Right renal cortex interstitium (tissue), 3 donors: ENCODE measurements at regions not wholly inside any gene's neighbourhood (a gene's known extent, or its start where the extent isn't known, plus 50 kb on each side); places are given as distances from the start of the nearest gene placed in this dataset.
"Not testable (repeated sequence)": the region's sequence is repeated elsewhere in the genome, so short reads cannot be mapped to it uniquely, and the experiment has no call there.

Experiments
- DNase-seq, 3 donors: peaks; one replicate each; pipeline ENCODE4 v3.0.0-alpha.2; 2013; ENCODE audit warnings: low read depth in 3 of 3, low spot score in 2 of 3

GRCh38 chr2:5612666-5613065, 79.5 kb upstream of the SOX11 start:
- DNase-seq, result no peak

GRCh38 chr2:5616019-5616418, 76.2 kb upstream of the SOX11 start:
- DNase-seq, result no peak

DNA sequence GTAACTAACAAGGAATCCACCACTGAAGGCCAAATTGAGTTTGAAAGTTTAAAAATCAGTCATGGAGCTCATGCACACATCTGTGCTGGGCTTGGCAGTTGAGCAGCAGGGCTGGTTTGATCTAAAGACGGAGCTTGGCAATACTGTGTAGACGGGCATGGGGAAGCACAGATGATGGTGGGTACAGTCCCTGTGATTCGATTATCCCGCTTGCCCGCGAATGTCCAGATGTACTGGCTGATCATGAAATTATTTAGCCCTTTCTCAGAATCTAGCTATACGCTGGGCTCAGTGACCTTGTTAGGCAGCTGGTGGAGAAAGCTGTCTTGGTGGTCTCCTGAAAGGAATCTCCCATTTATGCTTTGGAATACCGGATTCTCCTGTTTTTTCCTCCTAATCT, 74.8 kb upstream of the SOX11 start:
- no peak for DNase-seq

DNA sequence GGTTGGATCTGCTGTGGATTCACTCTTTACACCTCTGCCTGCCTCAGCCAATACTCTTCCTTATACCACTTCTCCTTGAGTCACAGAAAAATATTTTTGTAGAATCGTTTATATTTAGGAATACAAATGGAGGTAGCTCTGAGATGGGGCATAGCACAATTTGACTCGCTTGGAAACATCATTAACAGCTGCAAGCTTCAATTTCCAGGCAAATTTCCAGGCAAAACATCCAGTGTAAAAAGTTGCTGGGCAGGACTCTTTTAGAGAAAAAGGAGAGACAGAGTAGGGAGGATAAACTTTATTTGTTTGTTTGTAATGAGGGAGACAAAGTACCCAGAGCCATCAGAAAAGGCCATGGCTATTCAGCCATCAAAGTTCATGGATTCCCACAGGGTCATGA, 74.4 kb upstream of the SOX11 start:
- DNase-seq, result no peak

DNA sequence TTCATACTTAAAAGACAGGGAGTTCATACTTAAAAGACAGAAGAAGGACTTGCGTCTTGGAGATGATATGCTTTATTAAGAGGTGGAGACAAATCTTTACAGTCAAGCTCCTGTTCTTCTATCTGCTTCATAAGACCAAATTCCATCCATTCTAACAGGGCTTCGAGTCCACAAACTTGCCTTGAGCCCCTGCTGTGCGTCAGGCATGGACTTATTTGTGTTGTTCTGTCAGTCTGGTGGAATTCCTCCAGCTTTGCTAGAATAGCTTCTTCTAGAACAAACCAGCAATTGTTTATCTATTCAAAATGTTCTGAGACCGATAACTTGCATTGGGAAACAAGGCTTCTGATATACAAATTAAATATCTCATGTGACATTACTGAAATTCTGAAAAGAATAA, 73.9 kb upstream of the SOX11 start:
- DNase-seq, result no peak

GRCh38 chr2:5625556-5626065, 66.6 kb upstream of the SOX11 start:
- DNase-seq, result not testable (repeated sequence)

GRCh38 chr2:5628484-5628883, 63.7 kb upstream of the SOX11 start:
- DNase-seq, result not testable (repeated sequence)

DNA sequence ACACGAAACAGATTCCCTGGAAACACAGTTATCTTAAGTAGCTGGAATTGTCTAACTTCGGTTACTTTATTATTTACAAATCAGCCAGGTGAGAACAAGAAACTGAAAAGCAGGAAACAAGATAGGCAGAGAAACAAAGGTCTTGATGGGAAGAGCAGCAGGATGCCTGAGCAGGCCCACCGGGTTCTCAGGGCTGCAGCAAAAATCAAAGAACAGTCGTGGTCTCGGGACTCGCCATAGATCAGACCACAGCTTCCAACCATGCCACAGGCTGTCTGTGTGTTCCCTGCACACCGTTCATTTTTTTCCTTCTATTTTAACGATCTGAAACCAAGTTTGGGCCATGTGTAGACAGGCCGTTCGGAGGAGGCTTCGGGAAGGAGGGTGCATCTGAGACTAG, 62.7 kb upstream of the SOX11 start:
- DNase-seq, result not testable (repeated sequence)

- DNase-seq, result not testable (repeated sequence)
These were observed 55.1 kb upstream of the SOX11 start for GRCh38 chr2:5637051-5637450.
